NCI-H510A treated with DMSO at 0.1 percent for 48 hours (cell line): ENCODE measurements at regions not wholly inside any gene's neighbourhood (a gene's known extent, or its start where the extent isn't known, plus 50 kb on each side); places are given as distances from the start of the nearest gene placed in this dataset.

ENCODE experiments used
- DNase-seq: peaks from one replicate; lab custom pipeline; 2025; lab: John Stamatoyannopoulos, UW

- peak; percentile 64 for DNase-seq
These were observed 73.3 kb downstream of the TASL start for GRCh38 chrX:30504309-30504708.

GRCh38 chrX:30495468-30495867, 82.1 kb downstream of the TASL start:
- no peak for DNase-seq

GRCh38 chrX:30493348-30493747, 84.2 kb downstream of the TASL start:
- DNase-seq, result no peak

DNA sequence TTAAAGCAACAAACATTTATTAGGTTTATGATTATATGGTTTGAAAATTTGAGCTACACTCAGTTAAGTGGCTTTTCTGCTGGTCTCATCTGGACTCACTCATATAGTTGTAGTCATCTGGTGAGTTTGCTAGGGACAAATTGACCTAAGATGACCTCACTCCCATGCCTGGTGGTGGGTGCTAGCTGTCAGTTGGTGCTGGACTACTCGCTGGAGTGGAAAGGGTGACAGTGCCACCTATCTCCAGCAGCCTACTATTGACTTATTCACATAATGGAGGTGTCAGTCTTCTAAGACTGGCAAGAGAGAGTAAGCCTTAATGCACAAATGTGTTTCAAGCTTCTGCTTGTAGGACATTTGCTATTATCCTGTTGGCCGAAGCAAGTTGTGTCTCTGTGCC, 88.2 kb downstream of the TASL start:
- peak; percentile 4 for DNase-seq

- no peak for DNase-seq
These were observed 89.5 kb downstream of the TASL start for GRCh38 chrX:30488092-30488491.

GRCh38 chrX:30483996-30484395, 93.6 kb downstream of the TASL start:
- no peak for DNase-seq

GRCh38 chrX:30468471-30468870, 109.1 kb downstream of the TASL start:
- DNase-seq, result no peak
